ENCODE measurements at regions not wholly inside any gene's neighbourhood (a gene's known extent, or its start where the extent isn't known, plus 50 kb on each side); places are given as distances from the start of the nearest gene placed in this dataset.
"Not testable (repeated sequence)": the region's sequence is repeated elsewhere in the genome, so short reads cannot be mapped to it uniquely, and the experiment has no call there.

GRCh38 chr15:36454244-36454643, 125.2 kb upstream of the CDIN1 start:
- TF ChIP-seq POLR2A, CTCF (IDR thresholded peaks at IDR 0.05): not testable (repeated sequence)
